Mucosa of descending colon (tissue), 3 donors: ENCODE measurements at regions not wholly inside any gene's neighbourhood (a gene's known extent, or its start where the extent isn't known, plus 50 kb on each side); places are given as distances from the start of the nearest gene placed in this dataset.

Experiments
- ATAC-seq: fragments of 200-7000 bp; cut with Tn5 transposase; one replicate; pipeline ENCODE4 v1.9.1; 2020; ENCODE audit warnings: mild to moderate bottlenecking, moderate library complexity
- DNase-seq, 3 donors: peaks; one replicate each; pipeline ENCODE4 v3.0.0-alpha.2; 2020
- H3K36me3 ChIP-seq: fragments of 200-600 bp; one replicate; pipeline ENCODE4 v1.8.0; 2021; ENCODE audit warnings: low read depth, mild to moderate bottlenecking
- H3K4me1 ChIP-seq: fragments of 200-600 bp; one replicate; pipeline ENCODE4 v1.8.0; 2021; ENCODE audit warnings: low read depth, mild to moderate bottlenecking
- H3K4me3 ChIP-seq: fragments of 200-600 bp; one replicate; pipeline ENCODE4 v1.8.0; 2021; ENCODE audit warnings: mild to moderate bottlenecking
- H3K9me3 ChIP-seq: fragments of 200-600 bp; one replicate; pipeline ENCODE4 v1.8.0; 2021; ENCODE audit warnings: mild to moderate bottlenecking
- intact Hi-C, 2 donors: fragments of 100-400 bp; cut with DNase I in 1 of 2; cut with micrococcal nuclease in 1 of 2; formaldehyde crosslinking; loops; one replicate each; pipeline versions ENCODE4 v1.11.0 to v1.11.1; 2022; cut with DNase I, micrococcal nuclease
- TF ChIP-seq, protein P1 (sequence below): fragments of 200-600 bp; IDR thresholded peaks from one replicate; pipeline ENCODE4 v1.8.0; 2022; ENCODE audit warnings: antibody characterized with exemption, mild to moderate bottlenecking
- donor health status: DM: no; HTN: no; CAD: no; lungs with moderate emphysema.
- donor health status: DM: no; HTN: no; CAD: no.
- donor health status: DM: no; HTN: yes; CAD: no.

DNA sequence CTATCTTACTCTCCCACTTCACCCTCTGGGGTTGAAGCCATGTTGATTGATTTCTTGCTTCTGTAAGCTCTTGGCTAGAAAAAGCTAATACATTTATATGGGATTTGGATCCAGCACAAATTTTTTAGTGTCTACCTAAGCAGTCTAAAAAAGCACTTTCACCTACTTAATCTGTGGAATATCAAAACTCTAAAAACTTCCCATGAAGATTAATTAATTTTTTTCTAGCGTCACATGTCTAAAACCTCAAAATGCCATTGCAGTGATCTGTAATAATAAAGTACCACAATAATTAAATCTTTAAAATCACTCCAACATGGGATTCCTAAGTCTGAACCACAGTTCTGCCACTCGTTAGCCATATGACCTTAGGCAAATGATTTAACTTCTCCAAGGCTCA lies 180.1 kb downstream of the EN1 start:
- TF ChIP-seq, protein P1, sequence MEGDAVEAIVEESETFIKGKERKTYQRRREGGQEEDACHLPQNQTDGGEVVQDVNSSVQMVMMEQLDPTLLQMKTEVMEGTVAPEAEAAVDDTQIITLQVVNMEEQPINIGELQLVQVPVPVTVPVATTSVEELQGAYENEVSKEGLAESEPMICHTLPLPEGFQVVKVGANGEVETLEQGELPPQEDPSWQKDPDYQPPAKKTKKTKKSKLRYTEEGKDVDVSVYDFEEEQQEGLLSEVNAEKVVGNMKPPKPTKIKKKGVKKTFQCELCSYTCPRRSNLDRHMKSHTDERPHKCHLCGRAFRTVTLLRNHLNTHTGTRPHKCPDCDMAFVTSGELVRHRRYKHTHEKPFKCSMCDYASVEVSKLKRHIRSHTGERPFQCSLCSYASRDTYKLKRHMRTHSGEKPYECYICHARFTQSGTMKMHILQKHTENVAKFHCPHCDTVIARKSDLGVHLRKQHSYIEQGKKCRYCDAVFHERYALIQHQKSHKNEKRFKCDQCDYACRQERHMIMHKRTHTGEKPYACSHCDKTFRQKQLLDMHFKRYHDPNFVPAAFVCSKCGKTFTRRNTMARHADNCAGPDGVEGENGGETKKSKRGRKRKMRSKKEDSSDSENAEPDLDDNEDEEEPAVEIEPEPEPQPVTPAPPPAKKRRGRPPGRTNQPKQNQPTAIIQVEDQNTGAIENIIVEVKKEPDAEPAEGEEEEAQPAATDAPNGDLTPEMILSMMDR: no peak
- ATAC-seq (no peak), DNase-seq (no peak)
- no peak overlapping the region for H3K4me3 ChIP-seq
- H3K4me1 ChIP-seq: no peaks in the 10 kb centered on the region
- intact Hi-C loops: no loop called here
- H3K36me3 ChIP-seq: no peaks in the 10 kb centered on the region
- no peaks in the 10 kb centered on the region for H3K9me3 ChIP-seq

DNA sequence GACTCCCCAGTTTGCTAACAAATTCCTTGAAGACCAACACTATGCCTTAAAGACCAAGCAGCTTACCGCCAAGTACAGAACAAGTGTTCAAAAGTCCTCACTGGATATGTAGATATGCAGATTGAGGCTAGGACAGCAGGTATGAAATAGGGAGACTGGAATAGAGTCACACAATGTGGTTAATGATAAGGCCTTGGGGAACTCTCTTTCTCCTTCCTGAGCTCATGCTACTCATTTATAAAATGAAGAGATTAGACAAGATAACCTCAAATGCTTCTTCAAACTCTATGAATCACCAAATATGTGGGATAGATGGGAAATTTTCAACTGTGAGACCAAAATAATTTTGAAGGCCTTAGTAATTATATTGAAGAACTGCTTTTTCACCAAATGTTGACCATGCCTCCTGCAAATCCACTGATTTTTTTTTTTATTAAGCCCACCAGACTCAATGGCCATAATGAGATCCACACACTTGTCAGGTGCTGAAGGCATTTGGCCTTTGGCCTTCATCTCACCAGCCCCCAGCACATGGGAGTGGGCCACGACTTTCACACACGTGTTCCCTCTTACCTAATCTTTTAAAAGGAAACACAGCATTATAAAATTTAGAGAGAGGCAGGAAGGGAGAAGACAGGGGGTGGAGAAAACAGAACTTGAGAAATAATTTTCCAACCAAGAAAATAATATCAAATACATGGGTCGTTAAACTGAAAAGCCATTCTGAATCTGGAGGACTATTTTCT lies 181.5 kb downstream of the EN1 start:
- Histone ChIP-seq H3K4me3 (no peak overlapping the region), H3K9me3 (no peaks in the 10 kb centered on the region), H3K36me3 (no peaks in the 10 kb centered on the region), H3K4me1 (no peaks in the 10 kb centered on the region)
- ATAC-seq: no peak
- TF ChIP-seq, protein P1: no peak
- no peak for DNase-seq
- intact Hi-C loops: no loop called here

DNA sequence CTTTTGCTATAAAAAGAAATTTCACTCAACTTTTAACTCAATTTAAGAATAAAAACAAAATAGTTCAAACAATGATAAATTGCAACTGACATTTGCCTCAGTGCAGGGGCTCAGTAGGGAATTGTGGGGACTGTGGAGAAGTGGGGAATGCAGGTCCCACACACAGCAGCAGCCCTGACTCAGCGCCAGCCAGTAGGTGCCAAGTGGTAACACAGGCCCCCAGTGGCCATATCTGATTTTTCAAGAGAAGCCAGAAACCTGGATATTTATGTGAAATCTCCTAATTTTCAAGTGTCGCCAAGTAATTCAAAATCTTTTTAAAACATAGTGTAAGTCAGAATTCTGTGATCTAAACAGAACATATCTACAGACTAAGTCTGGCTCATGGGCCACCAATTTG lies 186.3 kb downstream of the EN1 start:
- no peak overlapping the region for H3K4me3 ChIP-seq
- ATAC-seq (no peak), DNase-seq (no peak)
- intact Hi-C loops: no loop called here
- H3K9me3 ChIP-seq: no peaks in the 10 kb centered on the region
- TF ChIP-seq, protein P1: no peak
- no peaks in the 10 kb centered on the region for H3K4me1 ChIP-seq
- H3K36me3 ChIP-seq: no peaks in the 10 kb centered on the region

DNA sequence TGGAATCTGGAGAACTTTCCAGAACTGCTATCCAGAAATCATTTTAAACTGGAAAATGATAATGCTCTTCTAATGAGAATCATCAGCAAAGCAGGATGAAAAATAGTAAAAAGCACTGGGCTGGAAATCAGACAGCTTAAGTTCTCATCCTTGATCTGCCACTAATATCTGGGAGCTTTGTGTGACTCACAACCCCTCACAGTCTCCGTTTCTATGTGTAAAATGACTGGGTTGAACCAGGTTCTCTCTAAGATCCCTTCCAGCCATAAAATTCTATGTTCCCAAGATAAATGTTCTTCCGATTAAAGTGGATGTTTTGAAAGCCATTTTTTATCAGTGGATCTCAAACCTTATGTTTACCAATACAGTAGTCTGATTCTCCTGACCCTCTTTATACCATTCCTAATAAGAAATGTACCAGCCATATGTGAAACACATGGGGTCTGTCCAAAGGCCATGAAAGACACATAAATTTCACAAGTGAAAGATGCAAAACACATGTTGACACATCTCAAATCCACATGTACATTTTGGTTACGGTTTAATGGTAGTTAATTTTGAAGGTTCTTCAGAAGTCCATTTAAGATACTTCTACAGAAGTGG lies 188.8 kb downstream of the EN1 start:
- no peak overlapping the region for H3K4me3 ChIP-seq
- no peaks in the 10 kb centered on the region for H3K4me1 ChIP-seq
- intact Hi-C loops: no loop called here
- H3K36me3 ChIP-seq: no peaks in the 10 kb centered on the region
- DNase-seq (no peak), ATAC-seq (no peak)
- H3K9me3 ChIP-seq: no peaks in the 10 kb centered on the region
- TF ChIP-seq, protein P1: no peak

DNA sequence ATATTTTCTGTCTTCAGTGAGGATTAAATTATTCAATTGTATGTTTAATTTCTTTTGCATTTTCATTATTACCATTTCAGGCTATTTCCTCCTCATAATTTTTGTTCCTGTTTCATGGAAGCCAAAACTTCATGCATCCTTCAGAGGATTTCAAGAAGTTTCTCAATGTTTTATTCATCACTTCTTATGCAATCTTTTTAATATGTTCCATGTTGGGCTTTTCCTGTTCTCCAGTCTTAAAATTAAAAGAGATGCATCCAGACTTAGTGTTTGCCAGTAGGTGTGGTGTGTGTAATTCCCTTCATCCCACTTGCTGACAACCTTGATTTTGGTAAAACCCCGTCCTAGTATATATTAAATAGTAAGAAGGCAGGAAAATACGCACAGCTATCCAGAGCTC lies 190.0 kb downstream of the EN1 start:
- no peaks in the 10 kb centered on the region for H3K36me3 ChIP-seq
- intact Hi-C loops: no loop called here
- no peaks in the 10 kb centered on the region for H3K4me1 ChIP-seq
- no peak for ATAC-seq
- TF ChIP-seq, protein P1: no peak
- no peak for DNase-seq
- no peaks in the 10 kb centered on the region for H3K9me3 ChIP-seq
- no peak overlapping the region for H3K4me3 ChIP-seq
